SK-N-SH treated with all-trans-retinoic acid at 6 μM for 48 hours (cell line): ENCODE measurements at regions not wholly inside any gene's neighbourhood (a gene's known extent, or its start where the extent isn't known, plus 50 kb on each side); places are given as distances from the start of the nearest gene placed in this dataset.

Experiments
- ATAC-seq: fragments of 200-7000 bp; cut with Tn5 transposase; 3 replicates; pipeline ENCODE4 v1.9.1; 2020; ENCODE audit warnings: mild to moderate bottlenecking, moderate library complexity
- ARNTL ChIP-seq: fragments of 450-650 bp; formaldehyde crosslinking; IDR thresholded peaks from 2 replicates; pipeline ENCODE4 v1.5.0; 2020; ENCODE audit warnings: low read depth, mild to moderate bottlenecking, moderate library complexity, borderline replicate concordance
- BACH2 ChIP-seq: fragments of 250-450 bp; sonication (Bioruptor Pico); IDR thresholded peaks from 2 replicates; pipeline ENCODE4 v1.9.0; 2021; ENCODE audit warnings: mild to moderate bottlenecking, borderline replicate concordance
- CREB5 ChIP-seq: fragments of 250-450 bp; sonication (Bioruptor Pico); IDR thresholded peaks from 2 replicates; pipeline ENCODE4 v1.5.1; 2020; ENCODE audit warnings: low read depth, mild to moderate bottlenecking, moderate library complexity
- CSRNP3 ChIP-seq: fragments of 250-450 bp; sonication (Bioruptor Pico); IDR thresholded peaks from 2 replicates; pipeline ENCODE4 v1.5.1; 2021; ENCODE audit warnings: mild to moderate bottlenecking, moderate library complexity
- ESRRG ChIP-seq: fragments of 250-450 bp; sonication (Bioruptor Pico); IDR thresholded peaks from 2 replicates; pipeline ENCODE4 v1.6.1; 2021; ENCODE audit warnings: mild to moderate bottlenecking
- GLIS3 ChIP-seq: fragments of 250-450 bp; sonication (Bioruptor Pico); IDR thresholded peaks from 2 replicates; pipeline ENCODE4 v1.5.0; 2020; ENCODE audit warnings: mild to moderate bottlenecking, moderate library complexity
- ISL1 ChIP-seq: fragments of 250-450 bp; sonication (Bioruptor Pico); IDR thresholded peaks from 2 replicates; pipeline ENCODE4 v2.1.2; 2022; ENCODE audit warnings: mild to moderate bottlenecking, moderate library complexity
- OSR1 ChIP-seq: fragments of 250-450 bp; sonication (Bioruptor Pico); IDR thresholded peaks from 2 replicates; pipeline ENCODE4 v1.8.0; 2022; ENCODE audit warnings: moderate library complexity, mild to moderate bottlenecking, inconsistent platforms
- PATZ1 ChIP-seq: fragments of 250-450 bp; sonication (Bioruptor Pico); IDR thresholded peaks from 2 replicates; pipeline ENCODE4 v1.8.0; 2020; ENCODE audit warnings: mild to moderate bottlenecking, moderate library complexity, borderline replicate concordance
- POU6F1 ChIP-seq: fragments of 250-450 bp; sonication (Bioruptor Pico); IDR thresholded peaks from 2 replicates; pipeline ENCODE4 v1.8.0; 2021; ENCODE audit warnings: low read depth, mild to moderate bottlenecking, moderate library complexity, borderline replicate concordance
- PPARA ChIP-seq: fragments of 250-450 bp; sonication (Bioruptor Pico); IDR thresholded peaks from 2 replicates; pipeline ENCODE4 v1.5.0; 2020; ENCODE audit warnings: mild to moderate bottlenecking, borderline replicate concordance
- RARB ChIP-seq: fragments of 250-450 bp; sonication (Bioruptor Pico); IDR thresholded peaks from 2 replicates; pipeline ENCODE4 v1.8.0; 2021; ENCODE audit warnings: mild to moderate bottlenecking, moderate library complexity
- TCF4 ChIP-seq: fragments of 250-450 bp; sonication (Bioruptor Pico); IDR thresholded peaks from 2 replicates; pipeline ENCODE4 v1.8.0; 2021; ENCODE audit warnings: mild to moderate bottlenecking, moderate library complexity, borderline replicate concordance
- TOX ChIP-seq: fragments of 250-450 bp; sonication (Bioruptor Pico); IDR thresholded peaks from 2 replicates; pipeline ENCODE4 v1.8.0; 2021; ENCODE audit warnings: mild to moderate bottlenecking, moderate library complexity, borderline replicate concordance
- TSHZ2 ChIP-seq: fragments of 250-450 bp; sonication (Bioruptor Pico); IDR thresholded peaks from 2 replicates; pipeline ENCODE4 v1.5.0; 2020; ENCODE audit warnings: mild to moderate bottlenecking, moderate library complexity
- ZC3H10 ChIP-seq: fragments of 250-450 bp; sonication (Bioruptor Pico); IDR thresholded peaks from 2 replicates; pipeline ENCODE4 v1.5.1; 2021; ENCODE audit warnings: mild to moderate bottlenecking, moderate library complexity
- ZFP3 ChIP-seq: fragments of 250-450 bp; sonication (Bioruptor Pico); IDR thresholded peaks from 2 replicates; pipeline ENCODE4 v1.5.0; 2020; ENCODE audit warnings: mild to moderate bottlenecking, moderate library complexity
- ZFP30 ChIP-seq: fragments of 450-650 bp; formaldehyde crosslinking; IDR thresholded peaks from 2 replicates; pipeline ENCODE4 v1.5.0; 2022; ENCODE audit warnings: mild to moderate bottlenecking, moderate library complexity
- ZNF565 ChIP-seq: fragments of 450-650 bp; formaldehyde crosslinking; conservative IDR thresholded peaks from 2 replicates; pipeline ENCODE4 v1.5.0; 2020; ENCODE audit warnings: low read depth, mild to moderate bottlenecking, moderate library complexity
- ZNF70 ChIP-seq: fragments of 450-650 bp; formaldehyde crosslinking; IDR thresholded peaks from 2 replicates; pipeline ENCODE4 v1.5.0; 2020; ENCODE audit warnings: mild to moderate bottlenecking, moderate library complexity

- no peak for ATAC-seq
These were observed 74.1 kb upstream of the JUN start for GRCh38 chr1:58857680-58858673.

GRCh38 chr1:58859769-58860485 is 76.1 kb upstream of the JUN start:
- TF ChIP-seq TOX (CRISPR knock-in tag): no peak
- no peak for TF ChIP-seq ZFP30 (CRISPR knock-in tag)
- TF ChIP-seq ZNF70 (CRISPR knock-in tag): no peak
- no peak for TF ChIP-seq ARNTL (CRISPR knock-in tag)
- TF ChIP-seq TSHZ2 (CRISPR knock-in tag): no peak
- TF ChIP-seq RARB (CRISPR knock-in tag): no peak
- TF ChIP-seq TCF4 (CRISPR knock-in tag): no peak
- TF ChIP-seq PATZ1 (CRISPR knock-in tag): no peak
- no peak for TF ChIP-seq GLIS3 (CRISPR knock-in tag)
- TF ChIP-seq ESRRG: no peak
- TF ChIP-seq ZFP3 (CRISPR knock-in tag): no peak
- no peak for TF ChIP-seq ZC3H10 (CRISPR knock-in tag)
- no peak for TF ChIP-seq CREB5 (CRISPR knock-in tag)
- no peak for TF ChIP-seq POU6F1 (CRISPR knock-in tag)
- TF ChIP-seq ZNF565 (CRISPR knock-in tag): no peak
- no peak for TF ChIP-seq BACH2 (CRISPR knock-in tag)
- TF ChIP-seq OSR1 (CRISPR knock-in tag): no peak
- no peak for ATAC-seq

More at GRCh38 chr1:58857680-58858673, 74.1 kb upstream of the JUN start:
- TF ChIP-seq ZC3H10 (CRISPR knock-in tag) (no peak), TOX (CRISPR knock-in tag) (no peak)

GRCh38 chr1:58861076-58861475 is 77.2 kb upstream of the JUN start:
- TF ChIP-seq ARNTL (CRISPR knock-in tag) (no peak), ZC3H10 (CRISPR knock-in tag) (no peak), ESRRG (no peak), POU6F1 (CRISPR knock-in tag) (no peak), CREB5 (CRISPR knock-in tag) (no peak), PPARA (no peak), CSRNP3 (CRISPR knock-in tag) (no peak), PATZ1 (CRISPR knock-in tag) (no peak), ISL1 (no peak), RARB (CRISPR knock-in tag) (no peak)
- TF ChIP-seq, all 23 proteins: peak for 0
- ATAC-seq: no peak
